Tibial nerve (tissue), 4 donors: ENCODE measurements at regions not wholly inside any gene's neighbourhood (a gene's known extent, or its start where the extent isn't known, plus 50 kb on each side); places are given as distances from the start of the nearest gene placed in this dataset.

Experiments
- EP300 ChIP-seq, 2 donors: sonication (generic); formaldehyde crosslinking; IDR thresholded peaks; one replicate each; pipeline ENCODE4 v1.6.1; 2017; ENCODE audit warnings: antibody characterized with exemption in 2 of 2, mild to moderate bottlenecking in 1 of 2
- POLR2A ChIP-seq, 2 donors: fragments of 450-650 bp; IDR thresholded peaks; one replicate each; pipeline ENCODE4 v1.6.1; 2017; ENCODE audit warnings: antibody characterized with exemption in 2 of 2, mild to moderate bottlenecking in 2 of 2, moderate library complexity in 2 of 2
- TF ChIP-seq, protein P1 (sequence below), 5 experiments: fragments of 200-600 bp in 3 of 5; fragments of 450-650 bp in 2 of 5; sonication (generic) in 3 of 5; IDR thresholded peaks; one replicate each; pipeline ENCODE4 v1.5.1; 2016 to 2019; ENCODE audit warnings: antibody characterized with exemption in 5 of 5, mild to moderate bottlenecking in 3 of 5, moderate library complexity in 2 of 5

DNA sequence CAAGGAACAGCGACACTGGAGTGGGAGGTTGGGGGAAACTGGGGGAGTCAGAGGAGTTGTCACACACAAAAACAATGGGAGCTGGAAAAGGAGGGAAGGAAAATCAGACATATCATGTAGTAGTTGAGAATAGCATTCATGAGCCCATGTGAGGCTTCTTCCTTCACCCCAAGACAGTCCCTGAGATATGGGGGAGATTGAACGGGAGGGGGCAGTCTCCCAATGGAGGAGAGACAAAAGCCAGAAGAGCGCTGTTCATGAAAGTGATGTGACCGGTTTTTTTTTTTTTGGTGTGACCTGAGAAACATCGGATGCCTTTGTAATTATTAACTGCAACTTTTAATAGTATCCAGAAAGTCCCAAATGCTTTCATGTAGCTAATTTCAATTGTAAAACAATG is 631.8 kb upstream of the KLF12 start:
- TF ChIP-seq, protein P1, sequence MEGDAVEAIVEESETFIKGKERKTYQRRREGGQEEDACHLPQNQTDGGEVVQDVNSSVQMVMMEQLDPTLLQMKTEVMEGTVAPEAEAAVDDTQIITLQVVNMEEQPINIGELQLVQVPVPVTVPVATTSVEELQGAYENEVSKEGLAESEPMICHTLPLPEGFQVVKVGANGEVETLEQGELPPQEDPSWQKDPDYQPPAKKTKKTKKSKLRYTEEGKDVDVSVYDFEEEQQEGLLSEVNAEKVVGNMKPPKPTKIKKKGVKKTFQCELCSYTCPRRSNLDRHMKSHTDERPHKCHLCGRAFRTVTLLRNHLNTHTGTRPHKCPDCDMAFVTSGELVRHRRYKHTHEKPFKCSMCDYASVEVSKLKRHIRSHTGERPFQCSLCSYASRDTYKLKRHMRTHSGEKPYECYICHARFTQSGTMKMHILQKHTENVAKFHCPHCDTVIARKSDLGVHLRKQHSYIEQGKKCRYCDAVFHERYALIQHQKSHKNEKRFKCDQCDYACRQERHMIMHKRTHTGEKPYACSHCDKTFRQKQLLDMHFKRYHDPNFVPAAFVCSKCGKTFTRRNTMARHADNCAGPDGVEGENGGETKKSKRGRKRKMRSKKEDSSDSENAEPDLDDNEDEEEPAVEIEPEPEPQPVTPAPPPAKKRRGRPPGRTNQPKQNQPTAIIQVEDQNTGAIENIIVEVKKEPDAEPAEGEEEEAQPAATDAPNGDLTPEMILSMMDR (IDR thresholded peaks at IDR 0.05), result no peak
- no peak for TF ChIP-seq POLR2A (IDR thresholded peaks at IDR 0.05)
- TF ChIP-seq EP300 (IDR thresholded peaks at IDR 0.05), result no peak
